ENCODE measurements at regions not wholly inside any gene's neighbourhood (a gene's known extent, or its start where the extent isn't known, plus 50 kb on each side); places are given as distances from the start of the nearest gene placed in this dataset.
"Not testable (repeated sequence)": the region's sequence is repeated elsewhere in the genome, so short reads cannot be mapped to it uniquely, and the experiment has no call there.

- H3K4me3 ChIP-seq (ENCODE audit: low read depth in 1 of 3, low read length in 3 of 3) = no peak overlapping the region
- H3K36me3 ChIP-seq (ENCODE audit: control insufficient read depth in 3 of 3, insufficient read depth in 2 of 3, low read depth in 1 of 3, low read length in 3 of 3) = no peaks in the 10 kb centered on the region
- 69 to 74% (median 74%) methylated on average over 7 of the region's 7 CpGs for WGBS, 3 donors
- DNase-seq (no peak), FAIRE-seq (no peak)
- no peaks in the 10 kb centered on the region for H3K4me1 ChIP-seq (ENCODE audit: control insufficient read depth in 3 of 3, insufficient read depth in 2 of 3, low read depth in 1 of 3, low read length in 2 of 3)
- no peaks in the 10 kb centered on the region for H3K27me3 ChIP-seq (ENCODE audit: control insufficient read depth in 3 of 3, insufficient read depth in 3 of 3, low read length in 3 of 3)
- H3K27ac ChIP-seq (ENCODE audit: low read depth in 1 of 3, low read length in 2 of 3) = no peak overlapping the region
- no peaks in the 10 kb centered on the region for H3K9me3 ChIP-seq (ENCODE audit: control insufficient read depth in 2 of 2, insufficient read depth in 1 of 2, low read depth in 1 of 2, low read length in 1 of 2)
Measured at GRCh38 chr13:42495751-42496150, 78.2 kb upstream of the TNFSF11 start.

GRCh38 chr13:42496926-42497554 lies 76.9 kb upstream of the TNFSF11 start:
- H3K9me3 ChIP-seq (ENCODE audit: control insufficient read depth in 2 of 2, insufficient read depth in 1 of 2, low read depth in 1 of 2, low read length in 1 of 2); H3K36me3 ChIP-seq (ENCODE audit: control insufficient read depth in 3 of 3, insufficient read depth in 2 of 3, low read depth in 1 of 3, low read length in 3 of 3); H3K27me3 ChIP-seq (ENCODE audit: control insufficient read depth in 3 of 3, insufficient read depth in 3 of 3, low read length in 3 of 3); H3K4me3 ChIP-seq (ENCODE audit: low read depth in 1 of 3, low read length in 3 of 3); DNase-seq; FAIRE-seq; H3K27ac ChIP-seq (ENCODE audit: low read depth in 1 of 3, low read length in 2 of 3); H3K4me1 ChIP-seq (ENCODE audit: control insufficient read depth in 3 of 3, insufficient read depth in 2 of 3, low read depth in 1 of 3, low read length in 2 of 3): not testable (repeated sequence)
- 80 to 89% (median 84%) methylated on average over 10 of the region's 10 CpGs for WGBS, 3 donors

- DNase-seq (no peak), FAIRE-seq (no peak)
- Histone ChIP-seq H3K36me3 (ENCODE audit: control insufficient read depth in 3 of 3, insufficient read depth in 2 of 3, low read depth in 1 of 3, low read length in 3 of 3) (no peaks in the 10 kb centered on the region), H3K27me3 (ENCODE audit: control insufficient read depth in 3 of 3, insufficient read depth in 3 of 3, low read length in 3 of 3) (no peaks in the 10 kb centered on the region), H3K9me3 (ENCODE audit: control insufficient read depth in 2 of 2, insufficient read depth in 1 of 2, low read depth in 1 of 2, low read length in 1 of 2) (no peaks in the 10 kb centered on the region), H3K4me1 (ENCODE audit: control insufficient read depth in 3 of 3, insufficient read depth in 2 of 3, low read depth in 1 of 3, low read length in 2 of 3) (no peaks in the 10 kb centered on the region), H3K27ac (ENCODE audit: low read depth in 1 of 3, low read length in 2 of 3) (no peak overlapping the region), H3K4me3 (ENCODE audit: low read depth in 1 of 3, low read length in 3 of 3) (no peak overlapping the region)
- 44 to 56% (median 55%) methylated on average over 1 of the region's 1 CpG for WGBS, 3 donors
Measured at GRCh38 chr13:42497798-42498197, 76.2 kb upstream of the TNFSF11 start.

GRCh38 chr13:42498521-42498920 lies 75.4 kb upstream of the TNFSF11 start:
- Histone ChIP-seq H3K9me3 (ENCODE audit: control insufficient read depth in 2 of 2, insufficient read depth in 1 of 2, low read depth in 1 of 2, low read length in 1 of 2) (no peaks in the 10 kb centered on the region), H3K36me3 (ENCODE audit: control insufficient read depth in 3 of 3, insufficient read depth in 2 of 3, low read depth in 1 of 3, low read length in 3 of 3) (no peaks in the 10 kb centered on the region), H3K27me3 (ENCODE audit: control insufficient read depth in 3 of 3, insufficient read depth in 3 of 3, low read length in 3 of 3) (no peaks in the 10 kb centered on the region), H3K4me3 (ENCODE audit: low read depth in 1 of 3, low read length in 3 of 3) (no peak overlapping the region), H3K4me1 (ENCODE audit: control insufficient read depth in 3 of 3, insufficient read depth in 2 of 3, low read depth in 1 of 3, low read length in 2 of 3) (no peaks in the 10 kb centered on the region), H3K27ac (ENCODE audit: low read depth in 1 of 3, low read length in 2 of 3) (no peak overlapping the region)
- FAIRE-seq (no peak), DNase-seq (no peak)
- 84 to 90% (median 87%) methylated on average over 3 of the region's 3 CpGs for WGBS, 3 donors

All from small intestine (tissue), 7 donors.